ENCODE measurements at regions not wholly inside any gene's neighbourhood (a gene's known extent, or its start where the extent isn't known, plus 50 kb on each side); places are given as distances from the start of the nearest gene placed in this dataset.
A peak's percentile ranks its signal among the peaks of the same experiment; 100 is the strongest.

GRCh38 chr11:71383461-71383860 is 64.7 kb downstream of the DHCR7 start:
- no peak for TF ChIP-seq CTCF (IDR thresholded peaks at IDR 0.05)
- H3K27ac ChIP-seq, result no peak overlapping the region
- DNase-seq (ENCODE audit: low spot score), result no peak
- no peak overlapping the region for H3K4me3 ChIP-seq

GRCh38 chr11:71381781-71382505 is 66.2 kb downstream of the DHCR7 start:
- TF ChIP-seq CTCF (IDR thresholded peaks at IDR 0.05), result no peak
- Histone ChIP-seq H3K27ac (no peak overlapping the region), H3K4me3 (no peak overlapping the region)
- peak; percentile 52 for DNase-seq (ENCODE audit: low spot score)

- Histone ChIP-seq H3K27ac (no peak overlapping the region), H3K4me3 (no peak overlapping the region)
- TF ChIP-seq CTCF (IDR thresholded peaks at IDR 0.05), result no peak
- DNase-seq (ENCODE audit: low spot score), result no peak
Measured at GRCh38 chr11:71379701-71380100, 68.5 kb downstream of the DHCR7 start.

- H3K27ac ChIP-seq, result no peak overlapping the region
- H3K4me3 ChIP-seq, result no peak overlapping the region
- no peak for TF ChIP-seq CTCF (IDR thresholded peaks at IDR 0.05)
- no peak for DNase-seq (ENCODE audit: low spot score)
Measured at GRCh38 chr11:71373791-71374454, 74.3 kb downstream of the DHCR7 start.

GRCh38 chr11:71372693-71373657 is 75.2 kb downstream of the DHCR7 start:
- no peak overlapping the region for H3K4me3 ChIP-seq
- TF ChIP-seq CTCF (IDR thresholded peaks at IDR 0.05), result no peak
- H3K27ac ChIP-seq, result no peak overlapping the region
- DNase-seq (ENCODE audit: low spot score), result no peak

GRCh38 chr11:71371674-71372069 is 76.5 kb downstream of the DHCR7 start:
- Histone ChIP-seq H3K4me3 (no peak overlapping the region), H3K27ac (no peak overlapping the region)
- DNase-seq (ENCODE audit: low spot score), result no peak
- no peak for TF ChIP-seq CTCF (IDR thresholded peaks at IDR 0.05)
